Transverse colon (tissue), 4 donors: ENCODE measurements at regions not wholly inside any gene's neighbourhood (a gene's known extent, or its start where the extent isn't known, plus 50 kb on each side); places are given as distances from the start of the nearest gene placed in this dataset.

Source experiments
- EP300 ChIP-seq: sonication (generic); formaldehyde crosslinking; IDR thresholded peaks from one replicate; pipeline ENCODE4 v1.6.1; 2017; ENCODE audit warnings: antibody characterized with exemption, low read depth
- POLR2A ChIP-seq: fragments of 450-650 bp; IDR thresholded peaks from one replicate; pipeline ENCODE4 v1.6.1; 2016; ENCODE audit warnings: antibody characterized with exemption, mild to moderate bottlenecking, moderate library complexity
- POLR2AphosphoS5 ChIP-seq, 3 donors: sonication (generic); formaldehyde crosslinking; IDR thresholded peaks; one replicate each; pipeline ENCODE4 v1.6.1; 2016; ENCODE audit warnings: antibody characterized with exemption in 3 of 3
- TF ChIP-seq, protein P1 (sequence below), 5 experiments: fragments of 200-600 bp in 3 of 5; fragments of 450-650 bp in 2 of 5; sonication (generic) in 3 of 5; IDR thresholded peaks; 1 replicate in 2 of 5; 2 replicates in 3 of 5; pipeline ENCODE4 v1.5.1; 2016 to 2017; ENCODE audit warnings: antibody characterized with exemption in 5 of 5, inconsistent platforms in 3 of 5, mild to moderate bottlenecking in 2 of 5, moderate library complexity in 1 of 5

- TF ChIP-seq POLR2AphosphoS5 (IDR thresholded peaks at IDR 0.05) (no peak), POLR2A (no peak), EP300 (no peak)
- TF ChIP-seq, protein P1, sequence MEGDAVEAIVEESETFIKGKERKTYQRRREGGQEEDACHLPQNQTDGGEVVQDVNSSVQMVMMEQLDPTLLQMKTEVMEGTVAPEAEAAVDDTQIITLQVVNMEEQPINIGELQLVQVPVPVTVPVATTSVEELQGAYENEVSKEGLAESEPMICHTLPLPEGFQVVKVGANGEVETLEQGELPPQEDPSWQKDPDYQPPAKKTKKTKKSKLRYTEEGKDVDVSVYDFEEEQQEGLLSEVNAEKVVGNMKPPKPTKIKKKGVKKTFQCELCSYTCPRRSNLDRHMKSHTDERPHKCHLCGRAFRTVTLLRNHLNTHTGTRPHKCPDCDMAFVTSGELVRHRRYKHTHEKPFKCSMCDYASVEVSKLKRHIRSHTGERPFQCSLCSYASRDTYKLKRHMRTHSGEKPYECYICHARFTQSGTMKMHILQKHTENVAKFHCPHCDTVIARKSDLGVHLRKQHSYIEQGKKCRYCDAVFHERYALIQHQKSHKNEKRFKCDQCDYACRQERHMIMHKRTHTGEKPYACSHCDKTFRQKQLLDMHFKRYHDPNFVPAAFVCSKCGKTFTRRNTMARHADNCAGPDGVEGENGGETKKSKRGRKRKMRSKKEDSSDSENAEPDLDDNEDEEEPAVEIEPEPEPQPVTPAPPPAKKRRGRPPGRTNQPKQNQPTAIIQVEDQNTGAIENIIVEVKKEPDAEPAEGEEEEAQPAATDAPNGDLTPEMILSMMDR (IDR thresholded peaks at IDR 0.05) = no peak
Observed at GRCh38 chrX:13911586-13911985, 94.7 kb upstream of the GPM6B start.
